Endothelial cell of umbilical vein (primary cell): ENCODE measurements at regions not wholly inside any gene's neighbourhood (a gene's known extent, or its start where the extent isn't known, plus 50 kb on each side); places are given as distances from the start of the nearest gene placed in this dataset.

Experiments used
- BruUV-seq: library from RNA; stranded (reverse); fragments of 400-500 nt; replicated peaks from 2 replicates; lab custom pipeline; 2021; lab: Mats Ljungman, UMichigan
- CTCF ChIA-PET: fragments of 300-600, 350-600 bp; sonication (Branson Sonifier 250); formaldehyde crosslinking; loops from one replicate; lab custom pipeline; 2021; ENCODE audit warnings: antibody characterized with exemption, inconsistent platforms; lab: Charles Lee
- POLR2A ChIA-PET: fragments of 300-600, 350-600 bp; sonication (Branson Sonifier 250); formaldehyde crosslinking; loops from one replicate; lab custom pipeline; 2021; ENCODE audit warnings: antibody characterized with exemption, inconsistent platforms; lab: Charles Lee
- DNase-seq: peaks from one replicate; pipeline ENCODE4 v3.0.0-alpha.2; 2011; ENCODE audit warnings: low read depth, low spot score
- FAIRE-seq: peaks from 2 replicates; lab custom pipeline; 2011; peaks lifted over from hg19 to GRCh38; lab: Jason Lieb, UNC
- H2AFZ ChIP-seq: 2 replicates; pipeline ENCODE4 v1.6.0; 2012; ENCODE audit warnings: low read depth, low read length, control low read depth, inconsistent platforms
- H3K27ac ChIP-seq: 2 replicates; pipeline ENCODE4 v1.5.1; 2011; ENCODE audit warnings: low read depth, mild to moderate bottlenecking, control low read depth, low read length, moderate library complexity; ENCODE audit not compliant: insufficient read depth
- H3K27me3 ChIP-seq, 2 experiments: 2 replicates each; pipeline versions ENCODE4 v1.6.0 to v1.6.1; 2011; ENCODE audit warnings: low read length in 2 of 2, mixed read lengths in 1 of 2; ENCODE audit not compliant: control insufficient read depth in 2 of 2, insufficient read depth in 2 of 2
- H3K36me3 ChIP-seq, 2 experiments: 2 replicates in 1 of 2; 3 replicates in 1 of 2; pipeline ENCODE4 v1.5.1; 2011; ENCODE audit warnings: low read length in 2 of 2, mild to moderate bottlenecking in 1 of 2, moderate library complexity in 1 of 2; ENCODE audit not compliant: control insufficient read depth in 2 of 2, insufficient read depth in 2 of 2; ENCODE audit errors: extremely low read depth in 1 of 2
- H3K4me1 ChIP-seq: 3 replicates; pipeline ENCODE4 v1.5.1; 2011; ENCODE audit warnings: mild to moderate bottlenecking, low read length; ENCODE audit not compliant: control insufficient read depth, insufficient read depth; ENCODE audit errors: extremely low read depth
- H3K4me2 ChIP-seq: 2 replicates; pipeline ENCODE4 v1.6.1; 2011; ENCODE audit warnings: low read length, control low read depth, mixed read lengths; ENCODE audit not compliant: insufficient read depth
- H3K4me3 ChIP-seq, 3 experiments: fragments of 200-600 bp in 1 of 3; sonication (generic), shearing (Covaris generic) in 1 of 3; replicated peaks in 1 of 3; 2 replicates each; pipeline ENCODE4 v1.5.1; 2011 to 2016; ENCODE audit warnings: control low read depth in 3 of 3, low read length in 3 of 3, mild to moderate bottlenecking in 2 of 3, inconsistent platforms in 1 of 3, low read depth in 1 of 3, moderate library complexity in 1 of 3; ENCODE audit not compliant: insufficient read depth in 1 of 3
- H3K79me2 ChIP-seq: 2 replicates; pipeline ENCODE4 v1.6.0; 2012; ENCODE audit warnings: low read length, inconsistent platforms; ENCODE audit not compliant: control insufficient read depth, insufficient read depth
- H3K9ac ChIP-seq: replicated peaks from 2 replicates; pipeline ENCODE3; 2011; ENCODE audit warnings: low read length, control low read depth; ENCODE audit not compliant: insufficient read depth; ENCODE audit errors: extremely low read depth
- H3K9me1 ChIP-seq: replicated peaks from 3 replicates; pipeline ENCODE4 v1.6.0; 2011; ENCODE audit warnings: mild to moderate bottlenecking, low read length; ENCODE audit not compliant: control insufficient read depth, insufficient read depth; ENCODE audit errors: extremely low read depth
- H3K9me3 ChIP-seq: replicated peaks from 2 replicates; pipeline ENCODE4 v1.5.1; 2012; ENCODE audit warnings: low read length, inconsistent platforms; ENCODE audit not compliant: control insufficient read depth, insufficient read depth
- H4K20me1 ChIP-seq: replicated peaks from 2 replicates; pipeline ENCODE3; 2011; ENCODE audit warnings: mild to moderate bottlenecking, low read length; ENCODE audit not compliant: control insufficient read depth, insufficient read depth; ENCODE audit errors: extremely low read depth
- EZH2 ChIP-seq: IDR thresholded peaks from 2 replicates; pipeline ENCODE4 v1.6.1; 2012; ENCODE audit warnings: borderline replicate concordance, low read depth, mild to moderate bottlenecking, moderate library complexity, low read length, inconsistent platforms; ENCODE audit not compliant: severe bottlenecking
- FOS ChIP-seq: IDR thresholded peaks from 2 replicates; pipeline ENCODE4 v1.6.1; 2011; ENCODE audit warnings: mild to moderate bottlenecking, low read length, moderate library complexity, borderline replicate concordance; ENCODE audit not compliant: insufficient read depth
- GATA2 ChIP-seq: IDR thresholded peaks from 2 replicates; pipeline ENCODE4 v1.7.0; 2011; ENCODE audit warnings: low read depth, mild to moderate bottlenecking, moderate library complexity, mixed read lengths, low read length; ENCODE audit not compliant: insufficient read length, insufficient read depth
- JUN ChIP-seq: IDR thresholded peaks from 2 replicates; pipeline ENCODE4 v1.6.1; 2011; ENCODE audit warnings: borderline replicate concordance, low read depth; ENCODE audit not compliant: insufficient read length, insufficient read depth
- MYC ChIP-seq: IDR thresholded peaks from one replicate; pipeline ENCODE4 v1.6.1; 2011; ENCODE audit warnings: mild to moderate bottlenecking, low read depth, low read length
- POLR2A ChIP-seq: IDR thresholded peaks from 2 replicates; pipeline ENCODE4 v1.6.1; 2012; ENCODE audit warnings: low read depth, mild to moderate bottlenecking, control low read depth, low read length
- POLR2AphosphoS5 ChIP-seq: IDR thresholded peaks from 2 replicates; pipeline ENCODE4 v1.6.1; 2012; ENCODE audit warnings: low read depth, mild to moderate bottlenecking, control low read depth, low read length, moderate library complexity; ENCODE audit not compliant: insufficient read depth
- dilution Hi-C: fragments of 300-500 bp; cut with MboI; formaldehyde crosslinking; loops from one replicate; pipeline ENCODE4 v1.15.0; 2019; ENCODE audit warnings: low sequenced_read_pairs; ENCODE audit not compliant: extremely low pct_ligation_motif_present
- intact Hi-C: fragments of 100-400 bp; cut with micrococcal nuclease; formaldehyde crosslinking; loops from one replicate; pipeline ENCODE4 v1.10.0; 2022
- TF ChIP-seq, protein P1 (sequence below), 2 donors: IDR thresholded peaks; 1 replicate in 1 of 2; 2 replicates in 1 of 2; pipeline ENCODE4 v1.5.1; 2011; ENCODE audit warnings: low read length in 2 of 2, mild to moderate bottlenecking in 2 of 2, moderate library complexity in 2 of 2, control low read depth in 1 of 2, inconsistent platforms in 1 of 2, low read depth in 1 of 2; ENCODE audit not compliant: insufficient read depth in 1 of 2; ENCODE audit errors: extremely low read depth in 1 of 2
- TF ChIP-seq, protein P2 (sequence below): IDR thresholded peaks from 2 replicates; pipeline ENCODE4 v1.6.1; 2011; ENCODE audit not compliant: insufficient read depth, insufficient read length

DNA sequence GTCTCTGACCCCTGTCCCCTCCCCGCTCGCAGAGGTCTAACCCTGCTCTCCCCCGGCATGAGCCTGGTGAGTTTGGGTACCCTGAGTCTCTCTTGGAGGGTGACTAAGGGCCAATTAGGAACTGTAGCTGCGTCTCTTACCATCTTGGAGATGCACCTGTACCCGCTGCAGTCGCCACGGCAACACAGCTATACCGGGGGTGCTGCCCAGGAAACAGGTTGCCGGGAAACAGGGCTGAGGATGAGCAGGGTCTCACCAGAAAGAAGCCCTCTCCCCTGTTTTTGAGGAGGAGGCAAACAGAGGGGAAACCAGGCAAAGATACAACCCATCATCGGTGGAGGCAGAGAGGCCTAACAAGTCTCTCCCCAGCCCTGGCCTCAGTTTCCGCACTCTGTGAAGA lies 140.2 kb downstream of the TMEM132E start:
- H3K4me3 ChIP-seq, result no peak overlapping the region
- DNase-seq, result no peak
- BruUV-seq, result no TSS peak
- TF ChIP-seq POLR2AphosphoS5, result no peak
- no peak for TF ChIP-seq EZH2
- TF ChIP-seq GATA2, result no peak
- TF ChIP-seq, protein P1, sequence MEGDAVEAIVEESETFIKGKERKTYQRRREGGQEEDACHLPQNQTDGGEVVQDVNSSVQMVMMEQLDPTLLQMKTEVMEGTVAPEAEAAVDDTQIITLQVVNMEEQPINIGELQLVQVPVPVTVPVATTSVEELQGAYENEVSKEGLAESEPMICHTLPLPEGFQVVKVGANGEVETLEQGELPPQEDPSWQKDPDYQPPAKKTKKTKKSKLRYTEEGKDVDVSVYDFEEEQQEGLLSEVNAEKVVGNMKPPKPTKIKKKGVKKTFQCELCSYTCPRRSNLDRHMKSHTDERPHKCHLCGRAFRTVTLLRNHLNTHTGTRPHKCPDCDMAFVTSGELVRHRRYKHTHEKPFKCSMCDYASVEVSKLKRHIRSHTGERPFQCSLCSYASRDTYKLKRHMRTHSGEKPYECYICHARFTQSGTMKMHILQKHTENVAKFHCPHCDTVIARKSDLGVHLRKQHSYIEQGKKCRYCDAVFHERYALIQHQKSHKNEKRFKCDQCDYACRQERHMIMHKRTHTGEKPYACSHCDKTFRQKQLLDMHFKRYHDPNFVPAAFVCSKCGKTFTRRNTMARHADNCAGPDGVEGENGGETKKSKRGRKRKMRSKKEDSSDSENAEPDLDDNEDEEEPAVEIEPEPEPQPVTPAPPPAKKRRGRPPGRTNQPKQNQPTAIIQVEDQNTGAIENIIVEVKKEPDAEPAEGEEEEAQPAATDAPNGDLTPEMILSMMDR (IDR thresholded peaks at IDR 0.05; ENCODE audit: extremely low read depth in 1 of 2, insufficient read depth in 1 of 2, low read depth in 1 of 2, low read length in 2 of 2), result no peak
- TF ChIP-seq JUN, result no peak
- TF ChIP-seq POLR2A, result no peak
- TF ChIP-seq, protein P2, sequence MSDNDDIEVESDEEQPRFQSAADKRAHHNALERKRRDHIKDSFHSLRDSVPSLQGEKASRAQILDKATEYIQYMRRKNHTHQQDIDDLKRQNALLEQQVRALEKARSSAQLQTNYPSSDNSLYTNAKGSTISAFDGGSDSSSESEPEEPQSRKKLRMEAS, result no peak
- TF ChIP-seq FOS, result no peak
- no peak for TF ChIP-seq MYC
- no peak overlapping the region for H3K27ac ChIP-seq
- no peaks in the 10 kb centered on the region for H3K9me1 ChIP-seq
- H3K4me1 ChIP-seq, result no peaks in the 10 kb centered on the region
- no peaks in the 10 kb centered on the region for H3K36me3 ChIP-seq
- no peaks in the 10 kb centered on the region for H4K20me1 ChIP-seq
- ChIA-PET CTCF (no interaction called here), POLR2A (no interaction called here)
- FAIRE-seq, result no peak
- no peaks in the 10 kb centered on the region for H3K79me2 ChIP-seq
- no peaks in the 10 kb centered on the region for H3K27me3 ChIP-seq
- intact Hi-C loops (no loop called here), dilution Hi-C loops (no loop called here)
- no peak overlapping the region for H3K9ac ChIP-seq
- H3K9me3 ChIP-seq, result no peaks in the 10 kb centered on the region
- no peak overlapping the region for H2AFZ ChIP-seq
- H3K4me2 ChIP-seq, result no peak overlapping the region
